Heart right ventricle (tissue), 16 donors: ENCODE measurements at regions not wholly inside any gene's neighbourhood (a gene's known extent, or its start where the extent isn't known, plus 50 kb on each side); places are given as distances from the start of the nearest gene placed in this dataset.

Experiments used
- ATAC-seq, 8 donors: fragments of 200-7000 bp; cut with Tn5 transposase; one replicate each; pipeline ENCODE4 v1.9.1; 2020; ENCODE audit warnings: mild to moderate bottlenecking in 8 of 8, moderate library complexity in 8 of 8, moderate number of reproducible peaks in 1 of 8
- DNase-seq, 2 donors: peaks; one replicate each; pipeline ENCODE4 v3.0.0-alpha.2; 2020
- H3K27ac ChIP-seq, 10 donors: fragments of 200-600 bp; sonication (generic) in 2 of 10; one replicate each; pipeline versions ENCODE4 v1.5.0 to v1.8.0; 2020 to 2022; ENCODE audit warnings: mild to moderate bottlenecking in 3 of 10
- H3K27me3 ChIP-seq, 7 donors: fragments of 200-600 bp; one replicate each; pipeline ENCODE4 v1.8.0; 2021 to 2022; ENCODE audit warnings: mild to moderate bottlenecking in 2 of 7
- H3K36me3 ChIP-seq, 9 donors: fragments of 200-600 bp; sonication (generic) in 1 of 9; one replicate each; pipeline versions ENCODE4 v1.5.0 to v1.8.0; 2020 to 2022; ENCODE audit warnings: mild to moderate bottlenecking in 2 of 9
- H3K4me1 ChIP-seq, 9 donors: fragments of 200-600 bp; sonication (generic) in 1 of 9; one replicate each; pipeline versions ENCODE4 v1.5.0 to v1.8.0; 2020 to 2022; ENCODE audit warnings: mild to moderate bottlenecking in 4 of 9
- H3K4me3 ChIP-seq, 10 donors: fragments of 200-600 bp; sonication (generic) in 2 of 10; one replicate each; pipeline versions ENCODE4 v1.5.0 to v1.8.0; 2020 to 2022; ENCODE audit warnings: mild to moderate bottlenecking in 7 of 10, moderate library complexity in 2 of 10
- H3K9me3 ChIP-seq, 11 donors: fragments of 200-600 bp in 10 of 11; sonication (generic) in 2 of 11; one replicate each; pipeline versions ENCODE4 v1.5.0 to v1.8.0; 2013 to 2022; ENCODE audit warnings: mild to moderate bottlenecking in 2 of 11, control low read depth in 1 of 11, moderate library complexity in 1 of 11
- WGBS, 2 donors: extraction: QIAGEN DNeasy Blood & Tissue Kit; methylation state at CpG; one replicate each; pipeline ENCODE4 v1.1.7; 2013; ENCODE audit warnings: inconsistent platforms in 1 of 2; 5-methylcytosine and 5-hydroxymethylcytosine counted together
- intact Hi-C, 10 donors: fragments of 100-400 bp; cut with DNase I; formaldehyde crosslinking; loops; one replicate each; pipeline versions ENCODE4 v1.11.1 to v1.14.2; 2022
- TF ChIP-seq, protein P1 (sequence below), 9 donors: fragments of 200-600 bp; sonication (generic) in 2 of 9; IDR thresholded peaks; one replicate each; pipeline versions ENCODE4 v1.5.0 to v1.8.0; 2021 to 2022; ENCODE audit warnings: antibody characterized with exemption in 9 of 9, mild to moderate bottlenecking in 5 of 9, moderate library complexity in 1 of 9
- donor health status: Arrhythmogenic right ventricular cardiomyopathy.
- donor health status: ischemic (EF 13 %, LVEDD 7.1; RV severe dilation, severe dysfunction).
- donor health status: healthy with polysubstance abuse.
- donor health status: DM: no; HTN: yes; CAD: no.
- donor health status: DM: no; HTN: no; CAD: no.
- donor health status: ischemic (EF 25% LVEDD 6.9; RV normal size, moderate dysfunction).
- donor health status: ischemic (EF 25% LVEDD 5.7; RV mildly dilated, moderate dysfunction).
- donor health status: healthy.
- donor health status: DM: yes; HTN: yes; CAD: no.
- donor health status: Ischemic cardiomyopathy.
- donor health status: ischemic (EF 35%, LVEDD 5.7; RV mildly dilated, moderate dysfunction).
- donor health status: nonischemic (EF 11% LVEDD 7.7; RV severe dilation, severe dysfunction).
- donor health status: DM: yes; HTN: yes; CAD: no.
- donor health status: PGD.
- donor health status: ischemic (EF 29% LVEDD 5.4; RV normal size, mild dysfunction).
- donor health status: nonischemic (EF 23%, LVEDD 6.1; RV moderate dilation, normal function).

DNA sequence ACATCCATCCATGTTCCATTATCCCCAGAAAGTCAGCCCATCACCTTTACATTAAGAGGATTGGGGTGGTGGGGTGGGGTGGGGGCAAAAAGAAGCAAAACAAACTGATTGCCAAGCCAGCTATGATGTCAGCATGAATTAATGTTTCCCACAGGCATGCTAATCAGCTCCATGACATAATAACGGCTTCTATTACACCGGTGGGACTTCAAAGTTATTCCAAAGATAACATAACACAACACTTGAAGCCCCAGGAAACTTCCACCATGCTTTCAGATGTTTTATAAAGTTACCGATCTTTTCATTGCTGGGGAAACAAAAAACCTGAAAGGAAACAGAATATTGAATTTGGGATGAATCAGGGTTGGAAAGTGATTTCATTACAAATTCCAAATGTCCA lies 155.9 kb upstream of the IRX5 start:
- H3K36me3 ChIP-seq, result no peaks in the 10 kb centered on the region
- no peaks in the 10 kb centered on the region for H3K27me3 ChIP-seq
- DNase-seq (no peak), ATAC-seq (no peak)
- no peak overlapping the region for H3K27ac ChIP-seq
- intact Hi-C loops, result loop anchor here in 1 of 10 donors (10.0 kb wide), 1 partner anchor 60 kb away; no protein-coding TSS in a partner anchor
- H3K4me3 ChIP-seq, result no peak overlapping the region
- peaks cover 0 to 6% (median 0%) of the 10 kb centered on the region in 11 donors for H3K9me3 ChIP-seq
- WGBS, 2 donors, result 49 to 50% methylated on average over 3 of the region's 3 CpGs
- TF ChIP-seq, protein P1, sequence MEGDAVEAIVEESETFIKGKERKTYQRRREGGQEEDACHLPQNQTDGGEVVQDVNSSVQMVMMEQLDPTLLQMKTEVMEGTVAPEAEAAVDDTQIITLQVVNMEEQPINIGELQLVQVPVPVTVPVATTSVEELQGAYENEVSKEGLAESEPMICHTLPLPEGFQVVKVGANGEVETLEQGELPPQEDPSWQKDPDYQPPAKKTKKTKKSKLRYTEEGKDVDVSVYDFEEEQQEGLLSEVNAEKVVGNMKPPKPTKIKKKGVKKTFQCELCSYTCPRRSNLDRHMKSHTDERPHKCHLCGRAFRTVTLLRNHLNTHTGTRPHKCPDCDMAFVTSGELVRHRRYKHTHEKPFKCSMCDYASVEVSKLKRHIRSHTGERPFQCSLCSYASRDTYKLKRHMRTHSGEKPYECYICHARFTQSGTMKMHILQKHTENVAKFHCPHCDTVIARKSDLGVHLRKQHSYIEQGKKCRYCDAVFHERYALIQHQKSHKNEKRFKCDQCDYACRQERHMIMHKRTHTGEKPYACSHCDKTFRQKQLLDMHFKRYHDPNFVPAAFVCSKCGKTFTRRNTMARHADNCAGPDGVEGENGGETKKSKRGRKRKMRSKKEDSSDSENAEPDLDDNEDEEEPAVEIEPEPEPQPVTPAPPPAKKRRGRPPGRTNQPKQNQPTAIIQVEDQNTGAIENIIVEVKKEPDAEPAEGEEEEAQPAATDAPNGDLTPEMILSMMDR (IDR thresholded peaks at IDR 0.05), result no peak
- H3K4me1 ChIP-seq, result no peaks in the 10 kb centered on the region

DNA sequence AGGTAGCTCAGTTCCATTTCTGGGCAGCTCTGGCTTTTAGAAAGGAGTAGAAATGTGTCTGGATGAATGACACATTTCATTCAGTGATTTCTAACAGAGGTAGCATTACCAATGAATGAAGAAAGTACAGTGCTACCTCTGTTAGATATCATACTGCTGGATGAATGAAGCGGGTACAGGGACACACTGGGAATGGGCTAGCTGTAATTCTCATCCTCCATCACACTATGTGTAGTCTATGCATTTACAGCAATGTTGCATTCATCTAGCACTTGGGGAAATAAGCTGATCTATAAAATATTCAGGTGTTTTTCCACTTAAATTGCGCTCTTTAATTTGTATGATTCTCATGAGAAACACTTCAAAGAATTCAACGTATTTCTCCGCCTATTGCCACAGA lies 158.3 kb upstream of the IRX5 start:
- ATAC-seq (no peak), DNase-seq (no peak)
- WGBS, 2 donors, result 94 to 99% methylated on average over 4 of the region's 4 CpGs
- Histone ChIP-seq H3K9me3 (peaks cover 0 to 8% (median 0%) of the 10 kb centered on the region in 11 donors), H3K36me3 (no peaks in the 10 kb centered on the region), H3K4me1 (no peaks in the 10 kb centered on the region), H3K27ac (no peak overlapping the region), H3K4me3 (no peak overlapping the region), H3K27me3 (no peaks in the 10 kb centered on the region)
- intact Hi-C loops, result loop anchor here in 1 of 10 donors (10.0 kb wide), 1 partner anchor 58 kb away; no protein-coding TSS in a partner anchor
- TF ChIP-seq, protein P1 (IDR thresholded peaks at IDR 0.05), result no peak

DNA sequence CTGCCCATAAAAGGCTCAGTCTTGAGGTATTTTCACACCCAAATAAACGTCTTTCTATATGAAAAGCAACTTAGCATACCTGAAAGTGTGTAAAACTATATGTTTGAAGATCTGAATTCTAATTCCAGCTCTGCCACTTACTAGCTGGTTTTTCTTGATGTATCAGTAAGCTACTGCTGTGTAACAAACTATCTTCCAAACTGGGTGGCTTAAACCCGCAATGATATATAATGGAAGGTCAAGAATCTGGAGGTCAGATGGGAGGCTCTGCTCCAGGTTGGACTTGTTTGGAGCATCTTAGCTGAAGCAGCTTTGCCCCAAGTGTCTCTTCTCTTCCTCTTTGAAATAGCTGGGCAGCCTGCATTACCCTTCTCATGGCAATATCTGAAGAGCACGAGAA lies 164.3 kb upstream of the IRX5 start:
- DNase-seq, result no peak
- Histone ChIP-seq H3K27ac (no peak overlapping the region), H3K4me3 (no peak overlapping the region), H3K36me3 (no peaks in the 10 kb centered on the region), H3K4me1 (no peaks in the 10 kb centered on the region), H3K9me3 (peaks cover 0 to 15% (median 6%) of the 10 kb centered on the region in 11 donors), H3K27me3 (no peaks in the 10 kb centered on the region)
- no peak for ATAC-seq
- intact Hi-C loops, result no loop called here
- 83 to 85% methylated on average over 3 of the region's 3 CpGs for WGBS, 2 donors
- TF ChIP-seq, protein P1 (IDR thresholded peaks at IDR 0.05), result no peak

DNA sequence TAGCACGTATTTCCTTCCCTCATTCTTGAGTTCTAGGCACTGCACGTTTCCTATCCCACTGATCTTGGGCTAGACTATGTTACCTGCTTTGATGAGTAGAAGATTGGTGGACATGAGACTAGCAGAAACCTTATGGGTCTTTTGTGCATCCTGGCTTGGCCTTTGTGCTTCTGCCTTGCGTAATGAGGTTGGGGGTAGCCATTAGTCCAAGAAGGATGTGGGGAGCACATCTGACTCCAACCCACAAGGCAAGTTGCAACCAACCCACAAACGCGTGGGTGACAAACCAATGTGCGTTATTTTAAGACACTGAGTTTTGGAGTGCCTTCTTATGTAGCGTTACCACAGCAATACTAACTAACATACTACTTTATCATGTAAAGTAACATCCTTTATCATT lies 180.4 kb upstream of the IRX5 start:
- peaks cover 0 to 6% (median 0%) of the 10 kb centered on the region in 7 donors for H3K27me3 ChIP-seq
- no peak for DNase-seq
- no peaks in the 10 kb centered on the region for H3K9me3 ChIP-seq
- no peaks in the 10 kb centered on the region for H3K4me1 ChIP-seq
- TF ChIP-seq, protein P1 (IDR thresholded peaks at IDR 0.05), result no peak
- intact Hi-C loops, result loop anchor here in 1 of 10 donors (10.0 kb wide), 1 partner anchor 55 kb away; no protein-coding TSS in a partner anchor
- ATAC-seq, result no peak
- no peak overlapping the region for H3K4me3 ChIP-seq
- WGBS, 2 donors, result 87 to 90% methylated on average over 7 of the region's 7 CpGs
- no peaks in the 10 kb centered on the region for H3K36me3 ChIP-seq
- H3K27ac ChIP-seq, result no peak overlapping the region
